MM.1S (cell line): ENCODE measurements at regions not wholly inside any gene's neighbourhood (a gene's known extent, or its start where the extent isn't known, plus 50 kb on each side); places are given as distances from the start of the nearest gene placed in this dataset.

Experiments
- EZH2 ChIP-seq: fragments of 300-600 bp; sonication (generic); optimal IDR thresholded peaks from 2 replicates; pipeline ENCODE3; 2017; ENCODE audit warnings: low read depth, mild to moderate bottlenecking, antibody characterized with exemption, low read length, mixed read lengths
- EZH2phosphoT487 ChIP-seq: fragments of 300-600 bp; sonication (generic); IDR thresholded peaks from 2 replicates; pipeline ENCODE4 v1.6.1; 2018; ENCODE audit warnings: antibody characterized with exemption, low read length
- TF ChIP-seq, protein P1 (sequence below): fragments of 300-600 bp; sonication (generic); IDR thresholded peaks from 2 replicates; pipeline ENCODE4 v1.5.1; 2016; ENCODE audit warnings: antibody characterized with exemption, low read length, mixed read lengths

DNA sequence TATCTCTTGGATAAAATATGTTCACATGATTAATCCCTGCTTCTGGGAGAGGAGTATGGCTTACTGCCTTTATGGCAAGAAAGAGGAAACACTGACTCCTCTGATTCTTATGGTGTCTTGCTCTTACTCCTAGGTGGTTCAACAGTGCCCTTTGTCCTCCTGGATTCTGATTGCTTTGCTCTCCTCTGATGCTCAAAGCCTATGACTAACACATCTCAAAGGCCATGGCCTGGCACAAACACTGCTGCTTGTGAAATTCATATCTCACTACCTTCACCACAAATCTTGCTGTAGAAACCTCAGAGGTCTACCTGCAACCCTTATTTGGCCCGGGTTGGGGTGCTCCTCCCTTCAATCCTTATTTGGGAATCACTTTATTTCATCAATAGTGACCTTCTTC is 217.2 kb downstream of the C12orf50 start:
- TF ChIP-seq, protein P1, sequence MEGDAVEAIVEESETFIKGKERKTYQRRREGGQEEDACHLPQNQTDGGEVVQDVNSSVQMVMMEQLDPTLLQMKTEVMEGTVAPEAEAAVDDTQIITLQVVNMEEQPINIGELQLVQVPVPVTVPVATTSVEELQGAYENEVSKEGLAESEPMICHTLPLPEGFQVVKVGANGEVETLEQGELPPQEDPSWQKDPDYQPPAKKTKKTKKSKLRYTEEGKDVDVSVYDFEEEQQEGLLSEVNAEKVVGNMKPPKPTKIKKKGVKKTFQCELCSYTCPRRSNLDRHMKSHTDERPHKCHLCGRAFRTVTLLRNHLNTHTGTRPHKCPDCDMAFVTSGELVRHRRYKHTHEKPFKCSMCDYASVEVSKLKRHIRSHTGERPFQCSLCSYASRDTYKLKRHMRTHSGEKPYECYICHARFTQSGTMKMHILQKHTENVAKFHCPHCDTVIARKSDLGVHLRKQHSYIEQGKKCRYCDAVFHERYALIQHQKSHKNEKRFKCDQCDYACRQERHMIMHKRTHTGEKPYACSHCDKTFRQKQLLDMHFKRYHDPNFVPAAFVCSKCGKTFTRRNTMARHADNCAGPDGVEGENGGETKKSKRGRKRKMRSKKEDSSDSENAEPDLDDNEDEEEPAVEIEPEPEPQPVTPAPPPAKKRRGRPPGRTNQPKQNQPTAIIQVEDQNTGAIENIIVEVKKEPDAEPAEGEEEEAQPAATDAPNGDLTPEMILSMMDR = no peak
- TF ChIP-seq EZH2 (no peak), EZH2phosphoT487 (no peak)
